A549 (cell line): ENCODE measurements at regions not wholly inside any gene's neighbourhood (a gene's known extent, or its start where the extent isn't known, plus 50 kb on each side); places are given as distances from the start of the nearest gene placed in this dataset.

Experiments used
- ATAC-seq, 2 experiments: fragments of 200-7000 bp in 1 of 2; fragments of >200 bp in 1 of 2; cut with Nextera tagmentation in 1 of 2; cut with Tn5 transposase in 1 of 2; 3 replicates each; pipeline versions ENCODE4 v1.8.0 to v1.9.1; 2018 to 2020; ENCODE audit warnings: mild to moderate bottlenecking in 1 of 2, moderate library complexity in 1 of 2
- CTCF ChIA-PET: fragments of 300-600 bp; sonication (Branson Sonifier 250); formaldehyde crosslinking; extraction: SDS; loops from one replicate; lab custom pipeline; 2021; ENCODE audit warnings: antibody characterized with exemption, inconsistent platforms; lab: Yijun Ruan, JAX
- POLR2A ChIA-PET: fragments of 350-600 bp; formaldehyde crosslinking; extraction: SDS; loops from one replicate; lab custom pipeline; 2021; ENCODE audit warnings: antibody characterized with exemption, inconsistent platforms; lab: Yijun Ruan, JAX
- DNase-seq, 2 experiments: peaks; one replicate each; pipeline versions ENCODE4 v3.0.0 to v3.0.0-alpha.2; 2011 to 2016; ENCODE audit warnings: low read depth in 1 of 2, low spot score in 1 of 2
- FAIRE-seq: peaks from 2 replicates; lab custom pipeline; 2011; peaks lifted over from hg19 to GRCh38; lab: Jason Lieb, UNC
- H3K27ac ChIP-seq, 2 experiments: fragments of >200 bp; sonication (Bioruptor Twin); formaldehyde crosslinking; 3 replicates each; pipeline ENCODE4 v1.5.1; 2016 to 2017
- H3K4me1 ChIP-seq: fragments of >200 bp; sonication (Bioruptor Twin); formaldehyde crosslinking; 3 replicates; pipeline ENCODE4 v1.6.1; 2016
- H3K4me2 ChIP-seq: fragments of >200 bp; sonication (Bioruptor Twin); formaldehyde crosslinking; 3 replicates; pipeline ENCODE4 v1.6.1; 2016
- H3K4me3 ChIP-seq: fragments of >200 bp; sonication (Bioruptor Twin); formaldehyde crosslinking; 3 replicates; pipeline ENCODE4 v1.5.1; 2016
- H3K9me3 ChIP-seq: fragments of >200 bp; sonication (Bioruptor Twin); formaldehyde crosslinking; 3 replicates; pipeline ENCODE4 v1.6.1; 2016
- CBX2 ChIP-seq: fragments of 200-600 bp; sonication (generic); IDR thresholded peaks from 2 replicates; pipeline ENCODE4 v1.6.1; 2016; ENCODE audit warnings: low read depth, mild to moderate bottlenecking, borderline replicate concordance
- E2F6 ChIP-seq: IDR thresholded peaks from 2 replicates; pipeline ENCODE4 v1.6.1; 2012; ENCODE audit warnings: low read depth, borderline replicate concordance
- FOXS1 ChIP-seq: fragments of 250-450 bp; sonication (Bioruptor Pico); IDR thresholded peaks from 2 replicates; pipeline ENCODE4 v1.5.0; 2020; ENCODE audit warnings: mild to moderate bottlenecking, moderate library complexity
- HOXB5 ChIP-seq: fragments of 250-450 bp; sonication (Bioruptor Pico); IDR thresholded peaks from 2 replicates; pipeline ENCODE4 v1.5.0; 2020; ENCODE audit warnings: mild to moderate bottlenecking, moderate library complexity
- JUN ChIP-seq, 2 experiments: fragments of >200 bp; sonication (Bioruptor Twin); formaldehyde crosslinking; IDR thresholded peaks; 2 replicates in 1 of 2; 3 replicates in 1 of 2; pipeline ENCODE4 v1.6.1; 2016 to 2017
- MAFK ChIP-seq: fragments of 450-650 bp; IDR thresholded peaks from 2 replicates; pipeline ENCODE4 v1.6.1; 2014; ENCODE audit not compliant: partially characterized antibody
- NFE2L2 ChIP-seq: fragments of 150-350 bp; conservative IDR thresholded peaks from 2 replicates; pipeline ENCODE4 v1.6.1; 2014; ENCODE audit warnings: low read length
- POLR2A ChIP-seq: IDR thresholded peaks from 2 replicates; pipeline ENCODE4 v1.6.1; 2012; ENCODE audit warnings: mild to moderate bottlenecking, low read length
- RARB ChIP-seq: fragments of 250-450 bp; sonication (Bioruptor Pico); IDR thresholded peaks from 2 replicates; pipeline ENCODE4 v1.8.0; 2021; ENCODE audit warnings: mild to moderate bottlenecking, moderate library complexity
- ZFP36 ChIP-seq: fragments of 450-650 bp; IDR thresholded peaks from 2 replicates; pipeline ENCODE4 v1.6.1; 2014; ENCODE audit warnings: borderline replicate concordance; ENCODE audit not compliant: partially characterized antibody
- WGBS: methylation state at CpG from one replicate; pipeline ENCODE4 v1.1.6; 2017; ENCODE audit errors: missing lambda C conversion rate; 5-methylcytosine and 5-hydroxymethylcytosine counted together
- TF ChIP-seq, protein P1 (sequence below): fragments of >200 bp; sonication (Bioruptor Twin); formaldehyde crosslinking; IDR thresholded peaks from 3 replicates; pipeline ENCODE4 v1.5.1; 2016
- TF ChIP-seq, protein P2 (sequence below): fragments of 200-600 bp; sonication (generic); IDR thresholded peaks from 2 replicates; pipeline ENCODE4 v1.6.1; 2016; ENCODE audit warnings: antibody characterized with exemption, mild to moderate bottlenecking, moderate library complexity
- TF ChIP-seq, protein P3 (sequence below): IDR thresholded peaks from 2 replicates; pipeline ENCODE4 v1.6.1; 2012
- TF ChIP-seq, protein P4 (sequence below): fragments of 150-350 bp; IDR thresholded peaks from 2 replicates; pipeline ENCODE4 v1.6.1; 2014; ENCODE audit warnings: low read depth, mild to moderate bottlenecking, low read length

GRCh38 chr10:28411136-28411460, 108.2 kb upstream of the MPP7 start:
- H3K4me1 ChIP-seq, result 0 out of 3 replicates have a peak, but pooled peaks cover 5% of the 10 kb centered on the region
- H3K4me3 ChIP-seq, result no peak overlapping the region
- TF ChIP-seq, protein P1, sequence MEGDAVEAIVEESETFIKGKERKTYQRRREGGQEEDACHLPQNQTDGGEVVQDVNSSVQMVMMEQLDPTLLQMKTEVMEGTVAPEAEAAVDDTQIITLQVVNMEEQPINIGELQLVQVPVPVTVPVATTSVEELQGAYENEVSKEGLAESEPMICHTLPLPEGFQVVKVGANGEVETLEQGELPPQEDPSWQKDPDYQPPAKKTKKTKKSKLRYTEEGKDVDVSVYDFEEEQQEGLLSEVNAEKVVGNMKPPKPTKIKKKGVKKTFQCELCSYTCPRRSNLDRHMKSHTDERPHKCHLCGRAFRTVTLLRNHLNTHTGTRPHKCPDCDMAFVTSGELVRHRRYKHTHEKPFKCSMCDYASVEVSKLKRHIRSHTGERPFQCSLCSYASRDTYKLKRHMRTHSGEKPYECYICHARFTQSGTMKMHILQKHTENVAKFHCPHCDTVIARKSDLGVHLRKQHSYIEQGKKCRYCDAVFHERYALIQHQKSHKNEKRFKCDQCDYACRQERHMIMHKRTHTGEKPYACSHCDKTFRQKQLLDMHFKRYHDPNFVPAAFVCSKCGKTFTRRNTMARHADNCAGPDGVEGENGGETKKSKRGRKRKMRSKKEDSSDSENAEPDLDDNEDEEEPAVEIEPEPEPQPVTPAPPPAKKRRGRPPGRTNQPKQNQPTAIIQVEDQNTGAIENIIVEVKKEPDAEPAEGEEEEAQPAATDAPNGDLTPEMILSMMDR, result 0 out of 3 replicates have a peak, but pooled peaks have one; percentile 3
- TF ChIP-seq E2F6, result no peak
- TF ChIP-seq NFE2L2, result no peak
- TF ChIP-seq HOXB5 (CRISPR knock-in tag), result no peak
- ChIA-PET POLR2A (no interaction called here), CTCF (interaction anchor here (1.3 to 1.9 kb wide), 2 partner anchors 9 to 18 kb away, joined by 3 to 7 read pairs; no protein-coding TSS in a partner anchor)
- peaks cover 16% of the 10 kb centered on the region; the same call in 2 of the 3 replicates for H3K9me3 ChIP-seq
- ATAC-seq, result peak in 1 of 2 experiments; percentile 62; a peak in 3 of 6 replicates
- H3K27ac ChIP-seq, result no peak overlapping the region
- no peak for FAIRE-seq
- DNase-seq, result peak in 1 of 2 experiments; percentile 15
- 39% methylated on average over 6 of the region's 6 CpGs for WGBS
- H3K4me2 ChIP-seq, result peak overlapping the region; percentile 20; the same call in 1 of the 3 replicates

GRCh38 chr10:28411648-28412047, 108.8 kb upstream of the MPP7 start:
- peak in 1 of 2 experiments; percentile 40 for DNase-seq
- no peak overlapping the region for H3K27ac ChIP-seq
- H3K4me3 ChIP-seq, result no peak overlapping the region
- ATAC-seq, result peak in 1 of 2 experiments; percentile 58; a peak in 1 of 6 replicates
- WGBS, result 26% methylated on average over 4 of the region's 4 CpGs
- ChIA-PET CTCF (interaction anchor here (1.9 kb wide), 1 partner anchor 9 kb away, joined by 7 read pairs; no protein-coding TSS in a partner anchor), POLR2A (no interaction called here)
- FAIRE-seq, result no peak
- no peak overlapping the region; the same call in 2 of the 3 replicates for H3K4me2 ChIP-seq
- H3K4me1 ChIP-seq, result 0 out of 3 replicates have a peak, but pooled peaks cover 5% of the 10 kb centered on the region
- H3K9me3 ChIP-seq, result peaks cover 16% of the 10 kb centered on the region; the same call in 2 of the 3 replicates
- TF ChIP-seq, protein P2, sequence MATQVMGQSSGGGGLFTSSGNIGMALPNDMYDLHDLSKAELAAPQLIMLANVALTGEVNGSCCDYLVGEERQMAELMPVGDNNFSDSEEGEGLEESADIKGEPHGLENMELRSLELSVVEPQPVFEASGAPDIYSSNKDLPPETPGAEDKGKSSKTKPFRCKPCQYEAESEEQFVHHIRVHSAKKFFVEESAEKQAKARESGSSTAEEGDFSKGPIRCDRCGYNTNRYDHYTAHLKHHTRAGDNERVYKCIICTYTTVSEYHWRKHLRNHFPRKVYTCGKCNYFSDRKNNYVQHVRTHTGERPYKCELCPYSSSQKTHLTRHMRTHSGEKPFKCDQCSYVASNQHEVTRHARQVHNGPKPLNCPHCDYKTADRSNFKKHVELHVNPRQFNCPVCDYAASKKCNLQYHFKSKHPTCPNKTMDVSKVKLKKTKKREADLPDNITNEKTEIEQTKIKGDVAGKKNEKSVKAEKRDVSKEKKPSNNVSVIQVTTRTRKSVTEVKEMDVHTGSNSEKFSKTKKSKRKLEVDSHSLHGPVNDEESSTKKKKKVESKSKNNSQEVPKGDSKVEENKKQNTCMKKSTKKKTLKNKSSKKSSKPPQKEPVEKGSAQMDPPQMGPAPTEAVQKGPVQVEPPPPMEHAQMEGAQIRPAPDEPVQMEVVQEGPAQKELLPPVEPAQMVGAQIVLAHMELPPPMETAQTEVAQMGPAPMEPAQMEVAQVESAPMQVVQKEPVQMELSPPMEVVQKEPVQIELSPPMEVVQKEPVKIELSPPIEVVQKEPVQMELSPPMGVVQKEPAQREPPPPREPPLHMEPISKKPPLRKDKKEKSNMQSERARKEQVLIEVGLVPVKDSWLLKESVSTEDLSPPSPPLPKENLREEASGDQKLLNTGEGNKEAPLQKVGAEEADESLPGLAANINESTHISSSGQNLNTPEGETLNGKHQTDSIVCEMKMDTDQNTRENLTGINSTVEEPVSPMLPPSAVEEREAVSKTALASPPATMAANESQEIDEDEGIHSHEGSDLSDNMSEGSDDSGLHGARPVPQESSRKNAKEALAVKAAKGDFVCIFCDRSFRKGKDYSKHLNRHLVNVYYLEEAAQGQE, result no peak
- TF ChIP-seq MAFK (peak; percentile 67), FOXS1 (CRISPR knock-in tag) (no peak)

- H3K4me1 ChIP-seq, result no peaks in the 10 kb centered on the region
- no peak overlapping the region for H3K4me2 ChIP-seq
- peaks cover 11% of the 10 kb centered on the region for H3K9me3 ChIP-seq
- no peak overlapping the region for H3K27ac ChIP-seq
- DNase-seq (no peak), FAIRE-seq (no peak), ATAC-seq (no peak)
- TF ChIP-seq POLR2A, result no peak
- TF ChIP-seq JUN (IDR thresholded peaks at IDR 0.05), result no peak
- TF ChIP-seq, protein P3, sequence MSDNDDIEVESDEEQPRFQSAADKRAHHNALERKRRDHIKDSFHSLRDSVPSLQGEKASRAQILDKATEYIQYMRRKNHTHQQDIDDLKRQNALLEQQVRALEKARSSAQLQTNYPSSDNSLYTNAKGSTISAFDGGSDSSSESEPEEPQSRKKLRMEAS, result no peak
- H3K4me3 ChIP-seq, result no peak overlapping the region
- ChIA-PET CTCF (interaction anchor here (1.1 kb wide), 1 partner anchor 24 kb away, joined by 4 read pairs; no protein-coding TSS in a partner anchor), POLR2A (no interaction called here)
- WGBS, result 25% methylated on average over 2 of the region's 2 CpGs
Observed at GRCh38 chr10:28418069-28418468, 114.8 kb upstream of the WAC start.

- Histone ChIP-seq H3K4me1 (no peaks in the 10 kb centered on the region), H3K4me2 (no peak overlapping the region), H3K9me3 (no peaks in the 10 kb centered on the region), H3K4me3 (no peak overlapping the region), H3K27ac (no peak overlapping the region)
- FAIRE-seq (no peak), ATAC-seq (no peak), DNase-seq (no peak)
- WGBS, result 42% methylated on average over 3 of the region's 3 CpGs
- ChIA-PET CTCF (interaction anchor here (0.7 to 1.2 kb wide), 6 partner anchors 15 to 211 kb away, joined by 3 to 5 read pairs (median 3); partner anchors contain the start of gene WAC), POLR2A (no interaction called here)
- TF ChIP-seq ZFP36 (no peak), RARB (CRISPR knock-in tag) (no peak), CBX2 (no peak)
- TF ChIP-seq, protein P4, sequence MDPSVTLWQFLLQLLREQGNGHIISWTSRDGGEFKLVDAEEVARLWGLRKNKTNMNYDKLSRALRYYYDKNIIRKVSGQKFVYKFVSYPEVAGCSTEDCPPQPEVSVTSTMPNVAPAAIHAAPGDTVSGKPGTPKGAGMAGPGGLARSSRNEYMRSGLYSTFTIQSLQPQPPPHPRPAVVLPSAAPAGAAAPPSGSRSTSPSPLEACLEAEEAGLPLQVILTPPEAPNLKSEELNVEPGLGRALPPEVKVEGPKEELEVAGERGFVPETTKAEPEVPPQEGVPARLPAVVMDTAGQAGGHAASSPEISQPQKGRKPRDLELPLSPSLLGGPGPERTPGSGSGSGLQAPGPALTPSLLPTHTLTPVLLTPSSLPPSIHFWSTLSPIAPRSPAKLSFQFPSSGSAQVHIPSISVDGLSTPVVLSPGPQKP, result no peak
Observed at GRCh38 chr10:28425422-28425821, 107.5 kb upstream of the WAC start.
